GM18951 (cell line): ENCODE measurements at regions not wholly inside any gene's neighbourhood (a gene's known extent, or its start where the extent isn't known, plus 50 kb on each side); places are given as distances from the start of the nearest gene placed in this dataset.
"Not testable (repeated sequence)": the region's sequence is repeated elsewhere in the genome, so short reads cannot be mapped to it uniquely, and the experiment has no call there.

ENCODE experiments used
- POLR2A ChIP-seq: IDR thresholded peaks from 4 replicates; pipeline ENCODE4 v1.6.1; 2011; ENCODE audit warnings: mild to moderate bottlenecking; ENCODE audit not compliant: insufficient read length, insufficient read depth; ENCODE audit errors: extremely low read depth
- in situ Hi-C: fragments of 300-500 bp; cut with MboI; formaldehyde crosslinking; loops from one replicate; pipeline ENCODE4 v1.12.0; 2022; ENCODE audit warnings: low sequenced_read_pairs, mixed read lengths, inconsistent platforms; ENCODE audit not compliant: unreplicated experiment

DNA sequence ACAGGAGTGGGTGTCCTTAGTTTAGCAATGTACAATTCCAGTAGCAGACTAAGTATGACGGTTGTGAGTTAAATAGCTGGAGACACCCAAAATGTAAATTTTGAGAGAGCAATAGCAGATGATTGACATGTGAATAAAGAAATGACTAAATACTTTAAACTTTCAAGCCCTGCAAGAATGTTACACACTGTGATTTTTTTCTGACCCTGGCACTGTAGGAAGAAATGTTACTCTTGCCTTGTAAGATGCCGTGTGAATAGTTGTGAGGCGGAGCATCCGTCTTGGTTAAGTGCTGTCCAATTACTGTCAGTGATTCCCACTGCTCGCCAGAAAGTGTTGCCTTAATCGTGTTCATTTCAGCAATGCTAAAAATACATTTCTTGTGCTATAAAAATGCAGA is 1248.1 kb downstream of the RAPGEF2 start:
- in situ Hi-C loops: no loop called here
- TF ChIP-seq POLR2A: no peak

DNA sequence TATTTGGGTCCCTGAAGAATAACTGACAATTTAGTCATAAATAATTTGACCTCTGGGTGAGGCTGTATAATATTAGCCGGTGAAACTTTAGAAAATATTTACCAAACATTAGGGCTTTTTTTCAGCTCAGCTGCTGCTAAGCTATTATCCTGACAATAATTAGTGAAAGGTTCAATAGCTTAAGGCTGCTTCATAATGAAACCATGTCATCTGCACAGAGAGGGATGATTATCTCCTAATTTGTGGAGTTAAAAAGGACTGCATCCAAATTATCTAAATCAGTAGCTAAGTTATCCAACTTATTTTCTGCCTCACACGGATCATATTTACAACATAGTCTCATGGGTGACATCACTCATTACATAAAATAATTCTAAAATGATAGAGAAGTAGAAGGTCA is 1249.8 kb downstream of the RAPGEF2 start:
- no peak for TF ChIP-seq POLR2A
- in situ Hi-C loops: no loop called here

DNA sequence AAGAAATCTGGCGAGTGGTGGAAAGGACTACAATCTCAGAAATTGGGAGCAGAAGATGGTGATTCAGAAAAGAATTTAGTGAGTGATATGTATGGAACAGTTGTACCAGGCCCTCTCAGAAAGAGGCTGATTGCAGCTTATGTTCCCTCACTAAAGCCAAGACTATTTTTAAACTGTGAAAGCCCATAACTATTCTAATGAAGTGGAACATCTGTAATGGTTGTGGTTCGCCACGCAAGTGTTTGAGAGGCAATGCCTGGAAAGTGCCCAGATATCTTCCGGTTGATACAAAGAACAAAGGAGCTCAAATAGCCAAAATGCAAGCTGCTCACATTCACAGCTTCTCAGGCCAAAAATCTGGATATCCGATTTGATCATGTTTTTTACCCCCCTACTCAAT is 1250.7 kb downstream of the RAPGEF2 start:
- TF ChIP-seq POLR2A: no peak
- in situ Hi-C loops: no loop called here

DNA sequence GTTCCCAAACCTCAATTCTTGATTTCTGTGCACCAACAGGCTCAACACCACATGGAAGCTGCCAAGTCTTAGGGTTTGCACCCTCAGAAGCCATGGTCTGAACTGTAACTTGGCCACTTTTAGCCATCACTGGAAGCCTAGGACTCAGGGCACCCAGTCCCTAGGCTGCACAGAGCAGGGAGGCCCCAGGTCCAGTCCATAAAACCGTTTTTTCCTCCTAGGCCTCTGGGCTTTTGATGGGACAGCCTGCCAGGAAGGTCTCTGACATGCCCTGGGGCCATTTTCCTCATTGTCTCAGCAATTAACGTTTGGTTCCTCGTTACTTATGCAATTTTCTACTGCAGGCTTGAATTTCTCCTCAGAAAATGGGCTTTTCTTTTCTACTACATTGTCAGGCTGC is 1259.6 kb downstream of the RAPGEF2 start:
- in situ Hi-C loops: no loop called here
- TF ChIP-seq POLR2A: no peak

DNA sequence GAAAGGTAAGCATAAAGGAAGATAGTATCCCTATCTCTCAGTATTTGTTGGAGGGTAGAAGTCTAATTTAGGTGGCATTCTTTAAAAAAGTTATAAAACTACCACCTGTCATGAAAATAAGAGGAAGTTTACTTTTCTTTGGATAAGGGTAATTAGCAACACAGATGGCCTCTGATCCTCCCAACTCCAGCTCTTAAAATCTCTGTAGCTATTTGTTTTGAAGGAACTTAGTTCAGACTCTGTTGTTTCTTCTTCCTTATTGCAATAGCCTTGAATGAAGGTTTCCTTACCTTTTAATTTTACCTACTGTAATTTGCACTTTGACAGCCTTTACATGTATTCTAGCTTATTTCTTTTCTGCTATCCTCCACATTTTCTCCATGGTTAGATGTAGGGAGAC is 1261.3 kb downstream of the RAPGEF2 start:
- in situ Hi-C loops: no loop called here
- no peak for TF ChIP-seq POLR2A

DNA sequence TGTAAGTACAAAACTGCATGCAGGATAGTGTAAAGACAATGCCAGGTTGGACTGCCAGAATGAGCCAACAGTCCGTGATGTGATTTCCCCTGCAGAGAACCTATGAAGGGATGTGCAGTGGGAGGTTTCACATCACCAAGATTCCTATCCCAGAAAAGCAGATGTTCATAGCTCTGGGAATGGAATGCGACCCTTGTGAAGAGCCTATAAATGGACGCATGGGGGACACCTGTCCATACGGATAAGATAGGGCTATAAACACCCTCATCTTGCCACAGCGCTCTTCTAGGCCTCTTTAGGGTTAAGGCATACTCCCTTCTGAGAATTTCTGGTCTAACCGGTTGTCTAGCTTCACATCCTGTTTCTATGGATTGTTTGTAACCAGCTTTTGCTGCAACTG is 1261.8 kb downstream of the RAPGEF2 start:
- in situ Hi-C loops: not testable (repeated sequence)

DNA sequence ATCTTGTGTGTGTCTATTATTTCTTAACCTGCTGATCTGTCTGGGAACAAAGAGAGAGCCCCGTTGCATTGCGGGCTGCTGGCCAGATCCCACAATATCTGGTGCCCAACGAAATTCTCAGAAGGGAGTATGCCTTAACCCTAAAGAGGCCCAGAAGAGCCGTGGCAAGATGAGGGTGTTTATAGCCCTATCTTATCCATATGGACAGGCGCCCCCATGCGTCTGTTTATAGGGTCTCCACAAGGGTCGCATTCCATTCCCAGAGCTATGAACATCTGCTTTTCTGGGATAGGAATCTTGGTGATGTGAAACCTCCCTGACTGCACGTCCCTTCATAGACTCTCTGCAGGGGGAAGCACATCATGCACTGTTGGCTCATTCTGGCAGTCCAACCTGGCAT is 1262.5 kb downstream of the RAPGEF2 start:
- in situ Hi-C loops: not testable (repeated sequence)

DNA sequence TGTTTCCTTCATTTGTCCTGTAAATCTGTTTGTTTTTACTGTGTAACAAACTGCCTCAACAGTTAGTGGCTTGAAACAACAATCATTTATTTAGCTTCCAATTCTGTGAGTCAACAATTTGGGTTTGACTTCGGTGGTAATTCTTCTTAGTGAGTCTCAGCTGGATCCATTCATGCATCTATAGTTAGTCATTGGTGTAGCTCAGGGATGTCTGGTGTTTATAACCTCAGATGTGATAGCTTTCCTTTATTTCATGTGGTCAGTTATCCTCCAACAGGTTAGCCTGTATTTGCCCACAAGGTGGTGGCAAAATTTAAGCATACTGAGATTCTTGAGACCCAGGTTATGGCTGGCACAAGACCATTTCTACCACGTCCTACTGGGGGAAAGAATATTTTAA is 1267.2 kb downstream of the RAPGEF2 start:
- no peak for TF ChIP-seq POLR2A
- in situ Hi-C loops: no loop called here

DNA sequence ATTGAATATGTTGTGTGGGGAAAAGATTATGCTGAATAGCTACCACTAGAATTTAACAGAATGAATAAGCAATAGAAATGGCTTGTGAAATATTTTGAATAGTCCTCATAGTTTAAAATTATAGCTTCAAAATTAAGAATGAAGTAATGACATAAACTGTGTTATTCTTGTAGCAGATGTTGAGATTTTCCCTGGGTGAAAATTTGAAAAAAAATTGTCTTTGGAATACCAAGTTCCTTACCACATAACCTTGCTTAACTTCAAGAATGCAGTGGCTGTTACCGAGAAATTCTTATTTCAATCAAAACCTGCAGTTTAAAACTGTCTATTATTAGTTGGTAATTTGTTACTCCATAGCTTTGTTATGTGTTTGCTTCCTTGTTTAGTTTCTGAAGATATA is 1268.6 kb downstream of the RAPGEF2 start:
- in situ Hi-C loops: no loop called here
- TF ChIP-seq POLR2A: no peak

DNA sequence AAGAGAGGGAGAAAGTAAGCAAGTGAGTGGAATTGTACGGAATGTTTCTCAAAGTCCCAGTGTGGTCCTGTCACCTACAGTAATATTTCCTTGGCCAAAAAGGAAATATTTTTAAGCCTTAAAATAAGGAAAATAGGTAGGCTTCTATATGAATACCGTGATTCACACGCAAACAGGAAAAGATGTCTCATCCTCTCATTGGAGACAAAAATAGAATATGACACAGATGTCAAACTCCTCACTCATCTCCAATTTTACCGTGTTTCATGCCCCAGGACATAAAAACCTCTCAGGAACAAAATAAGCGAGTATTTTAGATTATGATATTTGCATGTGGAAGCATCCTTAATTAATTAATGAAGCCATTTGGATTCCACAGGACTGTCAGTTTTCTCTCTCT is 1269.5 kb downstream of the RAPGEF2 start:
- no peak for TF ChIP-seq POLR2A
- in situ Hi-C loops: no loop called here

DNA sequence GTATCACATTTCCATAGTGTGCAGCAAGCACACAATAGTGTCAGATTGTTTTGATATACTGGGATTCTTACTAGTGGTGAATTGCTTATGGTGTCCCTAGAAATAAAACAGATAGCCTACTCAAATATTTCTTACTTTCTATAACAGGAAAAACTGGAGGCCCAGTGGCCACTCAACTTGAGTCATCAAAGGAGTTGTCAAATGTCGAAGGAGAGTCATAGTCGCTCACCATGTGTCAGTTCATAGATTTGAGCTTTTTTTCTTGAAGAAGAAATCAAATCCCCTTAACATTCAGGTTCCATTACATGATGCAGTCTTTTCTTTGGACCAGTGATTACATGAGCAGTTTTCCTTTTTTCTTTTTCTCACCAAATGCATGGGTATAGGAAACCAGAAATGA is 1271.0 kb downstream of the RAPGEF2 start:
- in situ Hi-C loops: no loop called here
- no peak for TF ChIP-seq POLR2A

DNA sequence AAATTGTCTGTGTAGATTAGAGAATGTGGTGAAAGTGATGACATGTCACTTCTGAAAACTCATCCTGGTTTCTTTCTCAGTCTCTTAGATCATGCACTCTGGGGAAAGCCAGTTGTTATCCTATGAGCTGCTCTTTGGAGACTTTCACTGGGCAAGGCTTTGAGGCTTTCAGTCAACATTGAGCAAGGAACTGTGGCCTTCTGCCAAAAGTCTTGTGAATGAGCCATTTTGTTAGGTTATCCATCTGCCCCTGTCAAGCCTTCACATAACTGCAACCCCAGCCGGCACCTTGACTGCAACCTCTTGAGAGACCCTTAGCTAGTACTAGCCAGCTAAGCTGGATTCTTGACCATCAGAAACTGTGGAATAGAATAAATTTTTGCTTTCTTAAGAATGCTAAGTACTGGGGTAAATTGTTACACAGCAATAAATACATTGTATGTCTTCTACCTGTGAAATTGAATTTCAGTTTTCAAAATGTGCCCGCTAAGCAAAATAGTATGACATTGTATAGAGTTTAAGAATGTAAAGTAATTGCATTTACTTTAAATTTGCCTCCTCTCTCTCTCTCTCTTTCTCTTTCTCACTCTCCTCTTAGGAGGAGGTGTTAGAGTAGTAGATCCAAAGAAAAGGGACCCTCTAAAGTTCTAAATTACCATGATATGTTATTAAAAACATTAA is 1273.0 kb downstream of the RAPGEF2 start:
- TF ChIP-seq POLR2A: no peak
- in situ Hi-C loops: no loop called here

DNA sequence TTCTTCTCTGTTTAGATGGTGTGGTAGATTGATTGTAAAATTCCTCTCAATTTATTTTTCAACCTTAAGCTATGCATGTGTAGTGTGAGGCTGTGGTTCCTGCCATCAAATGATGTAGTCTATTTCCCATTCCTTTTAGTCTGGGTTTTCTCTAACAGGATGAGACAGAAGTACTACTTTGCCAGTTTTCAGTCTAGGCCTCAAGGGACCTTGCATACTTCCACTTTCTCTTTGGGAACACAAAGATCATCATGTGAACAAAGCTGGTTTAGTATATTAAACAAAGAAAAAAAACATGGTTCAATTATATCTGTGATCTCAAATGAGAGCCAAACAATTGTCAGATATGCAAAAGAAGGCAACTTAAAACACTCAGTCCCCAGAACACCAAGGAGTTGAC is 1284.0 kb downstream of the RAPGEF2 start:
- in situ Hi-C loops: no loop called here
- TF ChIP-seq POLR2A: no peak

DNA sequence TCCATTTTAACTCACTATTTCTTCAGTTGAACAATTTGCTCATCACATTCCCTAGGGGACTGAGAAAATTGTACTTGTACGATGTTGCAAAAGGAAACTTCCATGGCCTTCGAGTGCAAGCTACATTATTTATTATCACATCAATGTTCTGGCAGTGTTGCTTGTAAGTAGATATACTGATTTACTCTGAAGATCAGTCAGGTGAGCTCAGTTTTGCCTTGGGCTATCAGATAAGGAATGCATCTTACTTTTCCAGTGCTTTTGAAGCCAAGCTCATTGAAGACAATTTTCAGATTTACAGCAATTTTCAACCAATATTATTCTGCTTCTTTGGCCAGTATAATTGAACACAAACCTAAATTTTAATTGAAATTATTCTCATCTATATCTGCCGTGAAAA is 1296.9 kb downstream of the RAPGEF2 start:
- in situ Hi-C loops: no loop called here
- no peak for TF ChIP-seq POLR2A

DNA sequence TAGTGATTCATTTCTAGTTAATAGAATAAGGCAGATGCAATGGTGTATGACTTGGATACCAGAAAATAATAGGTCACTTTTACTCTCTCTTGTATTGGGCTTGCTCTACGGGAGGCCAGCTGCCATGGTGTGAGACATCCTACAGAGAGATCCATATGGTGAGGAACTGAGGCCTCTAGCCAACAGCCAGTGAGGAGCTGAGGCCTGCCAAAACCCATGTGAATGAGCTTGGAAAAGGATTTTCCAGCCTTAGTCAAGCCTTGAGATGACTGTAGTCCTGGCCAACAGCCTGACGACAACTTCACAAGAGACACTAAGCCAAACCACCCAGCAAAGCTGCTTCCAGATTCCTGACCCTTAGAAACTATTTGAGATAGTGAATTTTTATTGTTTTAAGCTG is 1300.2 kb downstream of the RAPGEF2 start:
- no peak for TF ChIP-seq POLR2A

More for the DNA sequence above, 1300.2 kb downstream of the RAPGEF2 start:
- in situ Hi-C loops: no loop called here
